ENCODE measurements at regions not wholly inside any gene's neighbourhood (a gene's known extent, or its start where the extent isn't known, plus 50 kb on each side); places are given as distances from the start of the nearest gene placed in this dataset.

DNA sequence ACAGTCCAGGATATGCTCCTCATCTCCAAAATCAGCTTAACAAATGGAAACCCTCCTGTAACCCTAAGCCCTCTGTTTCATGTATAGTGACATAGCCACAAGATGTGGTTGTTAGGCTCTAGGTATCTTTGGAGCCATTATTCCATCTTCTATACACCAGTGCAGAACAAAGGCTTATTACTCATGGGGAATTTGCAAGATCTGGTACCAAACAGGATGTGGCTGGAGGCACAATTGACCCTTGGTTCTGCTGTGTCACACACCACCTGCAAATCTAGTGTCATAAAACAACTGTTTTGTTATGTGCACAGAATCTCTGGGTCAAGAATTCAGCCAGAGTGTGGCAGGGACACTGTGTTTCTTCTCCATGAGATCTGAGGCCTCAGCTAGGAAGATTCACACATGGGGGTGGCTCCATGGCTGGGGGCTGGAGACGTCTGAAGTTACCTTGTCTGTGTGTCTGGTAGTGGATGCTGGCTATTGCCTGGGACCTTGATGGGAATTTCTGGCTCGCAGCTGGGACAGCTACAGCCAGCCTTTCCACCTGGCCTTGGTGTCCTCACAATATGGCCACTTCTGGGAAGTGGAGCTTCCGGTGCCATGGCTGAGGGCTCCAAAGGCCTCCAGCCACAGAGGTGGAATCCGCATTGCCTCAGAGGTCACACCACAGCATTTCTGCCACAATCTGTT is 369.9 kb downstream of the CDH26 start:
- TF ChIP-seq, protein P1, sequence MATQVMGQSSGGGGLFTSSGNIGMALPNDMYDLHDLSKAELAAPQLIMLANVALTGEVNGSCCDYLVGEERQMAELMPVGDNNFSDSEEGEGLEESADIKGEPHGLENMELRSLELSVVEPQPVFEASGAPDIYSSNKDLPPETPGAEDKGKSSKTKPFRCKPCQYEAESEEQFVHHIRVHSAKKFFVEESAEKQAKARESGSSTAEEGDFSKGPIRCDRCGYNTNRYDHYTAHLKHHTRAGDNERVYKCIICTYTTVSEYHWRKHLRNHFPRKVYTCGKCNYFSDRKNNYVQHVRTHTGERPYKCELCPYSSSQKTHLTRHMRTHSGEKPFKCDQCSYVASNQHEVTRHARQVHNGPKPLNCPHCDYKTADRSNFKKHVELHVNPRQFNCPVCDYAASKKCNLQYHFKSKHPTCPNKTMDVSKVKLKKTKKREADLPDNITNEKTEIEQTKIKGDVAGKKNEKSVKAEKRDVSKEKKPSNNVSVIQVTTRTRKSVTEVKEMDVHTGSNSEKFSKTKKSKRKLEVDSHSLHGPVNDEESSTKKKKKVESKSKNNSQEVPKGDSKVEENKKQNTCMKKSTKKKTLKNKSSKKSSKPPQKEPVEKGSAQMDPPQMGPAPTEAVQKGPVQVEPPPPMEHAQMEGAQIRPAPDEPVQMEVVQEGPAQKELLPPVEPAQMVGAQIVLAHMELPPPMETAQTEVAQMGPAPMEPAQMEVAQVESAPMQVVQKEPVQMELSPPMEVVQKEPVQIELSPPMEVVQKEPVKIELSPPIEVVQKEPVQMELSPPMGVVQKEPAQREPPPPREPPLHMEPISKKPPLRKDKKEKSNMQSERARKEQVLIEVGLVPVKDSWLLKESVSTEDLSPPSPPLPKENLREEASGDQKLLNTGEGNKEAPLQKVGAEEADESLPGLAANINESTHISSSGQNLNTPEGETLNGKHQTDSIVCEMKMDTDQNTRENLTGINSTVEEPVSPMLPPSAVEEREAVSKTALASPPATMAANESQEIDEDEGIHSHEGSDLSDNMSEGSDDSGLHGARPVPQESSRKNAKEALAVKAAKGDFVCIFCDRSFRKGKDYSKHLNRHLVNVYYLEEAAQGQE (IDR thresholded peaks at IDR 0.05; ENCODE audit: insufficient read depth in 1 of 2, low read depth in 2 of 2, low read length in 2 of 2), result no peak
- TF ChIP-seq TAF1 (IDR thresholded peaks at IDR 0.05; ENCODE audit: borderline replicate concordance, insufficient read depth, low read length) (no peak), POLR2AphosphoS5 (IDR thresholded peaks at IDR 0.05; ENCODE audit: low read depth, low read length) (no peak)

Data from PFSK-1 (cell line).